Spleen (tissue), 7 donors: ENCODE measurements at regions not wholly inside any gene's neighbourhood (a gene's known extent, or its start where the extent isn't known, plus 50 kb on each side); places are given as distances from the start of the nearest gene placed in this dataset.

Source experiments
- POLR2A ChIP-seq, 3 donors: fragments of 450-650 bp; IDR thresholded peaks; one replicate each; pipeline ENCODE4 v1.5.1; 2017; ENCODE audit warnings: antibody characterized with exemption in 3 of 3, mild to moderate bottlenecking in 1 of 3
- TF ChIP-seq, protein P1 (sequence below), 11 experiments: fragments of 200-600 bp in 7 of 11; fragments of 450-650 bp in 4 of 11; sonication (generic) in 4 of 11; IDR thresholded peaks in 8 of 11; conservative IDR thresholded peaks in 3 of 11; 1 replicate in 7 of 11; 2 replicates in 4 of 11; pipeline versions ENCODE4 v1.4.0 to v1.8.0; 2016 to 2021; ENCODE audit warnings: antibody characterized with exemption in 11 of 11, inconsistent platforms in 4 of 11, mild to moderate bottlenecking in 1 of 11
- donor health status: DM: no; HTN: no; CAD: no; lungs with moderate emphysema.
- donor health status: DM: no; HTN: no; CAD: no.
- donor health status: DM: no; HTN: no; CAD: no.

DNA sequence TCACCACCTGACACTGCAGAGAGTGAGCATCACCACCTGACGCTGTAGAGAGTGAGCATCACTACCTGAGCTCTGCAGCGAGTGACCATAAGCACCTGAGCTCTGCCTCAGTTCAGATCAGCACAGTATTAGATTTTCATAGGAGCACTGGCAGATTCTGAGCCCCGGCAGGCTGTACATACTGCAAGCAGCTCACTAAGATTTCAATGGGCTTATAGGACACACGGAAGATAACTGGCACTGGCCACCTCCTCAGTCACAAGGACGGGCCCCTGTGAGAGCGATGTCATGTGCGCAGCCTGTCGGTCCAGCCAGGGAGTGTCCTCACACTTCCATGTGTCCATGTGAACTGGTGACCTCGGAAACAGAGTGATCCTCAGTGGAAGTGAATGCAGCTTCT is 153.5 kb upstream of the IRX2 start:
- TF ChIP-seq, protein P1, sequence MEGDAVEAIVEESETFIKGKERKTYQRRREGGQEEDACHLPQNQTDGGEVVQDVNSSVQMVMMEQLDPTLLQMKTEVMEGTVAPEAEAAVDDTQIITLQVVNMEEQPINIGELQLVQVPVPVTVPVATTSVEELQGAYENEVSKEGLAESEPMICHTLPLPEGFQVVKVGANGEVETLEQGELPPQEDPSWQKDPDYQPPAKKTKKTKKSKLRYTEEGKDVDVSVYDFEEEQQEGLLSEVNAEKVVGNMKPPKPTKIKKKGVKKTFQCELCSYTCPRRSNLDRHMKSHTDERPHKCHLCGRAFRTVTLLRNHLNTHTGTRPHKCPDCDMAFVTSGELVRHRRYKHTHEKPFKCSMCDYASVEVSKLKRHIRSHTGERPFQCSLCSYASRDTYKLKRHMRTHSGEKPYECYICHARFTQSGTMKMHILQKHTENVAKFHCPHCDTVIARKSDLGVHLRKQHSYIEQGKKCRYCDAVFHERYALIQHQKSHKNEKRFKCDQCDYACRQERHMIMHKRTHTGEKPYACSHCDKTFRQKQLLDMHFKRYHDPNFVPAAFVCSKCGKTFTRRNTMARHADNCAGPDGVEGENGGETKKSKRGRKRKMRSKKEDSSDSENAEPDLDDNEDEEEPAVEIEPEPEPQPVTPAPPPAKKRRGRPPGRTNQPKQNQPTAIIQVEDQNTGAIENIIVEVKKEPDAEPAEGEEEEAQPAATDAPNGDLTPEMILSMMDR (IDR thresholded peaks at IDR 0.05 in 8 of 11, conservative IDR thresholded peaks at IDR 0.05 in 3 of 11), result no peak
- TF ChIP-seq POLR2A (IDR thresholded peaks at IDR 0.05), result no peak
